DOHH2 (cell line): ENCODE measurements at regions not wholly inside any gene's neighbourhood (a gene's known extent, or its start where the extent isn't known, plus 50 kb on each side); places are given as distances from the start of the nearest gene placed in this dataset.

Experiments
- H3F3A ChIP-seq: fragments of 200-600 bp; sonication (generic), shearing (Covaris generic); 2 replicates; pipeline ENCODE4 v1.6.0; 2016; ENCODE audit warnings: antibody characterized with exemption, mild to moderate bottlenecking; ENCODE audit not compliant: control insufficient read depth, insufficient read depth
- H3K27ac ChIP-seq: fragments of 200-600 bp; sonication (generic); 2 replicates; pipeline ENCODE4 v1.5.1; 2014; ENCODE audit warnings: low read depth, mild to moderate bottlenecking, low read length, moderate library complexity
- H3K27me3 ChIP-seq: fragments of 200-600 bp; sonication (generic); 2 replicates; pipeline ENCODE4 v1.6.1; 2014; ENCODE audit warnings: mild to moderate bottlenecking, low read length, mixed read lengths; ENCODE audit not compliant: control insufficient read depth
- H3K36me3 ChIP-seq: fragments of 200-600 bp; sonication (generic); 2 replicates; pipeline ENCODE4 v1.6.1; 2014; ENCODE audit warnings: mild to moderate bottlenecking, low read length, moderate library complexity, mixed read lengths; ENCODE audit not compliant: control insufficient read depth
- H3K4me1 ChIP-seq: fragments of 200-600 bp; sonication (generic); 2 replicates; pipeline ENCODE4 v1.6.1; 2014; ENCODE audit warnings: mild to moderate bottlenecking, low read length, mixed read lengths; ENCODE audit not compliant: control insufficient read depth
- H3K4me2 ChIP-seq: fragments of 200-600 bp; sonication (generic); 2 replicates; pipeline ENCODE4 v1.6.0; 2014; ENCODE audit warnings: mild to moderate bottlenecking, low read length, moderate library complexity
- H3K4me3 ChIP-seq: fragments of 200-600 bp; sonication (generic); 2 replicates; pipeline ENCODE4 v1.5.1; 2014; ENCODE audit warnings: mild to moderate bottlenecking, low read length, mixed read lengths
- H3K79me2 ChIP-seq: fragments of 200-600 bp; sonication (generic); 2 replicates; pipeline ENCODE4 v1.6.1; 2014; ENCODE audit warnings: mild to moderate bottlenecking, low read length, mixed read lengths; ENCODE audit not compliant: control insufficient read depth
- H3K9me2 ChIP-seq: fragments of 200-600 bp; sonication (generic); replicated peaks from 2 replicates; pipeline ENCODE4 v1.6.1; 2014; ENCODE audit warnings: mild to moderate bottlenecking, low read length, mixed read lengths; ENCODE audit not compliant: control insufficient read depth
- H3K9me3 ChIP-seq: fragments of 200-600 bp; sonication (generic); 2 replicates; pipeline ENCODE4 v1.6.1; 2014; ENCODE audit warnings: antibody characterized with exemption, low read length, mixed read lengths; ENCODE audit not compliant: control insufficient read depth, insufficient read depth
- H4K20me1 ChIP-seq: fragments of 200-600 bp; sonication (generic); 2 replicates; pipeline ENCODE4 v1.6.0; 2014; ENCODE audit warnings: low read depth, mild to moderate bottlenecking, antibody characterized with exemption, low read length, moderate library complexity; ENCODE audit not compliant: control insufficient read depth, insufficient read depth
- EZH2phosphoT487 ChIP-seq: fragments of 200-600 bp; sonication (generic); IDR thresholded peaks from 2 replicates; pipeline ENCODE4 v1.6.1; 2017; ENCODE audit warnings: borderline replicate concordance, mild to moderate bottlenecking, antibody characterized with exemption, low read length, moderate library complexity, mixed read lengths
- TF ChIP-seq, protein P1 (sequence below): fragments of 200-600 bp; sonication (generic); IDR thresholded peaks from one replicate; pipeline ENCODE4 v1.5.1; 2014; ENCODE audit warnings: antibody characterized with exemption, mild to moderate bottlenecking, low read depth, low read length; ENCODE audit not compliant: poor library complexity, severe bottlenecking

DNA sequence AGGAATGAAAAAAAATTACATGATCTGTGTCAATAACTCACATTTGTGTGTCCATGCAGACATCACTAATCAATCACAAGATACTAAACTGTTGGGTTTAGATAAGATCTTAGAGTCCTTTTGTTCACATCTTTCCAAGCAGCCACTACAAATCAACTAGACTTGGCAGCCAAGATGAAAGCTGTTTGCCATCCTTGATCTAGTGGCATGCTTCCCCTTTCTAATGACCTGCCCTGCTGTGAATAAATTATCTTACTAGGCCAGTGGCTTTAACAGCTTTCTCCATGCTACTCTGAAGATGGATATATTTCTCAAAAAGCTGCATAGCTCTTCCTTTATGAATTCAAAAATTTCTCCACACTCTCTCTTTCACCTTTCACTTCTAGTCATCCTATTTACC is 1338.0 kb upstream of the ACVR2A start:
- Histone ChIP-seq H4K20me1 (no peaks in the 10 kb centered on the region), H3K4me2 (no peak overlapping the region), H3K9me2 (no peaks in the 10 kb centered on the region), H3K79me2 (no peaks in the 10 kb centered on the region), H3K27me3 (no peaks in the 10 kb centered on the region), H3F3A (no peaks in the 10 kb centered on the region), H3K36me3 (no peaks in the 10 kb centered on the region), H3K4me1 (no peaks in the 10 kb centered on the region), H3K4me3 (no peak overlapping the region), H3K27ac (no peak overlapping the region), H3K9me3 (no peaks in the 10 kb centered on the region)
- TF ChIP-seq, protein P1, sequence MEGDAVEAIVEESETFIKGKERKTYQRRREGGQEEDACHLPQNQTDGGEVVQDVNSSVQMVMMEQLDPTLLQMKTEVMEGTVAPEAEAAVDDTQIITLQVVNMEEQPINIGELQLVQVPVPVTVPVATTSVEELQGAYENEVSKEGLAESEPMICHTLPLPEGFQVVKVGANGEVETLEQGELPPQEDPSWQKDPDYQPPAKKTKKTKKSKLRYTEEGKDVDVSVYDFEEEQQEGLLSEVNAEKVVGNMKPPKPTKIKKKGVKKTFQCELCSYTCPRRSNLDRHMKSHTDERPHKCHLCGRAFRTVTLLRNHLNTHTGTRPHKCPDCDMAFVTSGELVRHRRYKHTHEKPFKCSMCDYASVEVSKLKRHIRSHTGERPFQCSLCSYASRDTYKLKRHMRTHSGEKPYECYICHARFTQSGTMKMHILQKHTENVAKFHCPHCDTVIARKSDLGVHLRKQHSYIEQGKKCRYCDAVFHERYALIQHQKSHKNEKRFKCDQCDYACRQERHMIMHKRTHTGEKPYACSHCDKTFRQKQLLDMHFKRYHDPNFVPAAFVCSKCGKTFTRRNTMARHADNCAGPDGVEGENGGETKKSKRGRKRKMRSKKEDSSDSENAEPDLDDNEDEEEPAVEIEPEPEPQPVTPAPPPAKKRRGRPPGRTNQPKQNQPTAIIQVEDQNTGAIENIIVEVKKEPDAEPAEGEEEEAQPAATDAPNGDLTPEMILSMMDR, result no peak
- no peak for TF ChIP-seq EZH2phosphoT487

- Histone ChIP-seq H3K36me3 (no peaks in the 10 kb centered on the region), H3K9me2 (no peaks in the 10 kb centered on the region), H3K4me1 (no peaks in the 10 kb centered on the region), H3K4me2 (no peak overlapping the region), H3K4me3 (no peak overlapping the region), H3K27ac (no peak overlapping the region), H3K9me3 (no peaks in the 10 kb centered on the region), H4K20me1 (no peaks in the 10 kb centered on the region), H3K79me2 (no peaks in the 10 kb centered on the region), H3F3A (no peaks in the 10 kb centered on the region), H3K27me3 (no peaks in the 10 kb centered on the region)
- TF ChIP-seq, protein P1, result no peak
- no peak for TF ChIP-seq EZH2phosphoT487
Observed at GRCh38 chr2:146503366-146503765, 1341.5 kb upstream of the ACVR2A start.

DNA sequence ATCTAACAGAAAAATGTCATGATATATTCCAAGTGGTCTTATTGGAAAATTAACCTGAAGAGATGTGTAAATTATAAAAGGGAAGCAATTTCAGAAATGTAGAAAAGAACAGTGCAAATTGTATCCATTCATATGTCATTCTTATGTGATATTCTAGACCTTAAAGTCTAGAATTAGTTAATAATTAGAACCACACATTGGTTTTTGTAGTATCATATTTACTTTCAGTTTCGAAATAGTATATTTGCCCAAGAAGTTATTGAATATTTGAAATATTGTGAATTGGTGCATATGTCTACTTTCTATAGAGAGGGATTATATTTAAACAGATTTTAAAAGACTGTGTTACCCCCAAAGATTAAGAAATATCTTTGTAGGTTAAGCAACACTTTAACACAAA is 1348.6 kb upstream of the ACVR2A start:
- Histone ChIP-seq H4K20me1 (no peaks in the 10 kb centered on the region), H3K36me3 (no peaks in the 10 kb centered on the region), H3K27me3 (no peaks in the 10 kb centered on the region), H3K27ac (no peak overlapping the region), H3K4me1 (no peaks in the 10 kb centered on the region), H3K9me3 (peaks cover 8% of the 10 kb centered on the region; the same call in 1 of the 2 replicates), H3K4me3 (no peak overlapping the region), H3K4me2 (no peak overlapping the region), H3F3A (no peaks in the 10 kb centered on the region), H3K79me2 (no peaks in the 10 kb centered on the region), H3K9me2 (no peaks in the 10 kb centered on the region)
- TF ChIP-seq, protein P1, result no peak
- no peak for TF ChIP-seq EZH2phosphoT487

- Histone ChIP-seq H3K9me2 (no peaks in the 10 kb centered on the region), H3K4me1 (no peaks in the 10 kb centered on the region), H3K27ac (no peak overlapping the region), H3F3A (no peaks in the 10 kb centered on the region), H3K9me3 (peaks cover 5% of the 10 kb centered on the region; the same call in 1 of the 2 replicates), H3K79me2 (no peaks in the 10 kb centered on the region), H3K4me3 (no peak overlapping the region), H4K20me1 (no peaks in the 10 kb centered on the region), H3K36me3 (no peaks in the 10 kb centered on the region), H3K4me2 (no peak overlapping the region), H3K27me3 (no peaks in the 10 kb centered on the region)
- TF ChIP-seq EZH2phosphoT487, result no peak
- TF ChIP-seq, protein P1, result no peak
Observed at GRCh38 chr2:146489386-146489785, 1355.4 kb upstream of the ACVR2A start.
